ENCODE measurements at regions not wholly inside any gene's neighbourhood (a gene's known extent, or its start where the extent isn't known, plus 50 kb on each side); places are given as distances from the start of the nearest gene placed in this dataset.
"Not testable (repeated sequence)": the region's sequence is repeated elsewhere in the genome, so short reads cannot be mapped to it uniquely, and the experiment has no call there.

GRCh38 chr22:49361164-49361563 lies 466.5 kb downstream of the BRD1 start:
- no peak for DNase-seq

GRCh38 chr22:49360746-49361145 lies 466.9 kb downstream of the BRD1 start:
- no peak for DNase-seq

- no peak for DNase-seq
These were observed 468.6 kb downstream of the BRD1 start for GRCh38 chr22:49359076-49359475.

GRCh38 chr22:49357661-49358440 lies 469.8 kb downstream of the BRD1 start:
- DNase-seq = no peak

GRCh38 chr22:49356428-49356827 lies 471.2 kb downstream of the BRD1 start:
- no peak for DNase-seq

- no peak for DNase-seq
These were observed 472.3 kb downstream of the BRD1 start for GRCh38 chr22:49355211-49355920.

GRCh38 chr22:49354516-49355210 lies 473.0 kb downstream of the BRD1 start:
- no peak for DNase-seq

- no peak for DNase-seq
These were observed 474.4 kb downstream of the BRD1 start for GRCh38 chr22:49353235-49353634.

- DNase-seq = no peak
These were observed 475.1 kb downstream of the BRD1 start for GRCh38 chr22:49352361-49353169.

GRCh38 chr22:49351761-49352227 lies 475.9 kb downstream of the BRD1 start:
- no peak for DNase-seq

GRCh38 chr22:49350441-49351121 lies 477.1 kb downstream of the BRD1 start:
- DNase-seq = no peak

- DNase-seq = no peak
These were observed 477.8 kb downstream of the BRD1 start for GRCh38 chr22:49349841-49350381.

GRCh38 chr22:49349181-49349835 lies 478.4 kb downstream of the BRD1 start:
- no peak for DNase-seq

- DNase-seq = no peak
These were observed 479.0 kb downstream of the BRD1 start for GRCh38 chr22:49348631-49349030.

GRCh38 chr22:49347376-49347775 lies 480.3 kb downstream of the BRD1 start:
- DNase-seq = no peak

GRCh38 chr22:49345896-49346295 lies 481.8 kb downstream of the BRD1 start:
- no peak for DNase-seq

GRCh38 chr22:49344656-49345055 lies 483.0 kb downstream of the BRD1 start:
- DNase-seq = no peak

GRCh38 chr22:49344161-49344560 lies 483.5 kb downstream of the BRD1 start:
- DNase-seq = no peak

GRCh38 chr22:49340406-49340805 lies 487.3 kb downstream of the BRD1 start:
- DNase-seq = no peak

GRCh38 chr22:49336483-49336882 lies 491.2 kb downstream of the BRD1 start:
- not testable (repeated sequence) for DNase-seq

- DNase-seq = no peak
These were observed 492.7 kb downstream of the BRD1 start for GRCh38 chr22:49334976-49335375.
